MM.1S (cell line): ENCODE measurements at regions not wholly inside any gene's neighbourhood (a gene's known extent, or its start where the extent isn't known, plus 50 kb on each side); places are given as distances from the start of the nearest gene placed in this dataset.

Experiments used
- DNase-seq: peaks from one replicate; pipeline ENCODE4 v3.0.0-alpha.2; 2015
- H2AFZ ChIP-seq: fragments of 300-600 bp; sonication (generic); 2 replicates; pipeline ENCODE4 v1.6.0; 2016; ENCODE audit warnings: antibody characterized with exemption, low read length
- H3F3A ChIP-seq: fragments of 300-600 bp; sonication (generic); 2 replicates; pipeline ENCODE4 v1.6.1; 2016; ENCODE audit warnings: mild to moderate bottlenecking, antibody characterized with exemption, low read length, moderate library complexity, mixed read lengths; ENCODE audit not compliant: insufficient read depth
- H3K27ac ChIP-seq: fragments of 300-600 bp; sonication (generic); 2 replicates; pipeline ENCODE4 v1.5.1; 2016; ENCODE audit warnings: mild to moderate bottlenecking, low read length
- H3K27me3 ChIP-seq: fragments of 300-600 bp; sonication (generic); replicated peaks from 2 replicates; pipeline ENCODE4 v1.6.0; 2016; ENCODE audit warnings: low read length; ENCODE audit not compliant: insufficient read depth
- H3K36me3 ChIP-seq: fragments of 300-600 bp; sonication (generic); replicated peaks from 2 replicates; pipeline ENCODE4 v1.6.1; 2016; ENCODE audit warnings: mild to moderate bottlenecking, low read length, mixed read lengths; ENCODE audit not compliant: insufficient read depth
- H3K4me1 ChIP-seq: fragments of 300-600 bp; sonication (generic); 2 replicates; pipeline ENCODE4 v1.6.1; 2016; ENCODE audit warnings: low read length, mixed read lengths
- H3K4me2 ChIP-seq: fragments of 300-600 bp; sonication (generic); 2 replicates; pipeline ENCODE4 v1.6.0; 2016; ENCODE audit warnings: low read depth, low read length
- H3K4me3 ChIP-seq: fragments of 300-600 bp; sonication (generic); 2 replicates; pipeline ENCODE4 v1.5.1; 2016; ENCODE audit warnings: low read length, mixed read lengths
- H3K79me2 ChIP-seq: fragments of 300-600 bp; sonication (generic); 2 replicates; pipeline ENCODE4 v1.6.1; 2016; ENCODE audit warnings: mixed run types, low read length, mixed read lengths
- H3K9ac ChIP-seq: fragments of 300-600 bp; sonication (generic); 2 replicates; pipeline ENCODE4 v1.6.1; 2016; ENCODE audit warnings: low read length, mixed read lengths
- H3K9me2 ChIP-seq: fragments of 300-600 bp; sonication (generic); replicated peaks from 2 replicates; pipeline ENCODE4 v1.6.1; 2016; ENCODE audit warnings: mild to moderate bottlenecking, low read length, mixed read lengths; ENCODE audit not compliant: insufficient read depth
- H3K9me3 ChIP-seq: fragments of 300-600 bp; sonication (generic); replicated peaks from 2 replicates; pipeline ENCODE4 v1.6.1; 2016; ENCODE audit warnings: mild to moderate bottlenecking, low read length, mixed read lengths; ENCODE audit not compliant: insufficient read depth
- H4K20me1 ChIP-seq: fragments of 300-600 bp; sonication (generic); 2 replicates; pipeline ENCODE4 v1.6.1; 2016; ENCODE audit warnings: mild to moderate bottlenecking, low read length, moderate library complexity, mixed read lengths; ENCODE audit not compliant: insufficient read depth
- CTCF ChIP-seq: fragments of 300-600 bp; sonication (generic); IDR thresholded peaks from 2 replicates; pipeline ENCODE4 v1.5.1; 2016; ENCODE audit warnings: antibody characterized with exemption, low read length, mixed read lengths
- EZH2 ChIP-seq: fragments of 300-600 bp; sonication (generic); optimal IDR thresholded peaks from 2 replicates; pipeline ENCODE3; 2017; ENCODE audit warnings: low read depth, mild to moderate bottlenecking, antibody characterized with exemption, low read length, mixed read lengths
- EZH2phosphoT487 ChIP-seq: fragments of 300-600 bp; sonication (generic); IDR thresholded peaks from 2 replicates; pipeline ENCODE4 v1.6.1; 2018; ENCODE audit warnings: antibody characterized with exemption, low read length

- no peaks in the 10 kb centered on the region for H3K79me2 ChIP-seq
These were observed 195.8 kb upstream of the RBMS1 start for GRCh38 chr2:160689441-160689840.

GRCh38 chr2:160694221-160694620, 200.6 kb upstream of the RBMS1 start:
- no peaks in the 10 kb centered on the region for H3K36me3 ChIP-seq
- peaks cover 19% of the 10 kb centered on the region for H3F3A ChIP-seq
- peak overlapping the region; percentile 49; the same call in 1 of the 2 replicates for H3K4me2 ChIP-seq
- no peaks in the 10 kb centered on the region for H4K20me1 ChIP-seq
- H3K9me2 ChIP-seq: no peaks in the 10 kb centered on the region
- no peaks in the 10 kb centered on the region for H3K9me3 ChIP-seq
- TF ChIP-seq CTCF (no peak), EZH2phosphoT487 (no peak), EZH2 (no peak)
- H3K27me3 ChIP-seq: no peaks in the 10 kb centered on the region
- peak overlapping the region; percentile 8; the same call in 1 of the 2 replicates for H3K9ac ChIP-seq
- H3K79me2 ChIP-seq: no peaks in the 10 kb centered on the region
- DNase-seq: peak; percentile 25
- no peak overlapping the region for H3K4me3 ChIP-seq
- H3K4me1 ChIP-seq: peaks cover 28% of the 10 kb centered on the region
- H3K27ac ChIP-seq: peak overlapping the region; percentile 77
- peak overlapping the region; percentile 22 for H2AFZ ChIP-seq

More at GRCh38 chr2:160689441-160689840, 195.8 kb upstream of the RBMS1 start:
- Histone ChIP-seq H3K4me2 (no peak overlapping the region), H3K27me3 (no peaks in the 10 kb centered on the region), H3K36me3 (no peaks in the 10 kb centered on the region), H3K9me3 (no peaks in the 10 kb centered on the region), H3K27ac (no peak overlapping the region), H3K4me3 (no peak overlapping the region), H3F3A (peaks cover 2% of the 10 kb centered on the region; the same call in 1 of the 2 replicates), H2AFZ (no peak overlapping the region), H3K4me1 (peaks cover 6% of the 10 kb centered on the region), H3K9me2 (no peaks in the 10 kb centered on the region), H4K20me1 (no peaks in the 10 kb centered on the region), H3K9ac (no peak overlapping the region)
- DNase-seq: no peak
- TF ChIP-seq EZH2: no peak

GRCh38 chr2:160694631-160695030, 201.0 kb upstream of the RBMS1 start:
- Histone ChIP-seq H2AFZ (peak overlapping the region; percentile 22), H3K9ac (peak overlapping the region; percentile 8; the same call in 1 of the 2 replicates), H3F3A (peaks cover 19% of the 10 kb centered on the region), H3K9me2 (no peaks in the 10 kb centered on the region), H3K4me1 (peaks cover 28% of the 10 kb centered on the region), H3K27me3 (no peaks in the 10 kb centered on the region), H3K9me3 (no peaks in the 10 kb centered on the region), H4K20me1 (no peaks in the 10 kb centered on the region), H3K27ac (peak overlapping the region; percentile 77), H3K36me3 (no peaks in the 10 kb centered on the region), H3K79me2 (no peaks in the 10 kb centered on the region), H3K4me3 (no peak overlapping the region), H3K4me2 (peak overlapping the region; percentile 49)
- DNase-seq: peak; percentile 85
- TF ChIP-seq CTCF (no peak), EZH2phosphoT487 (no peak)

- Histone ChIP-seq H3K4me3 (no peak overlapping the region), H3F3A (peaks cover 19% of the 10 kb centered on the region), H3K9me2 (no peaks in the 10 kb centered on the region), H3K4me2 (peak overlapping the region; percentile 49), H3K27ac (peak overlapping the region; percentile 77), H3K9ac (no peak overlapping the region), H3K36me3 (no peaks in the 10 kb centered on the region), H3K27me3 (no peaks in the 10 kb centered on the region), H4K20me1 (no peaks in the 10 kb centered on the region), H3K9me3 (no peaks in the 10 kb centered on the region), H3K79me2 (no peaks in the 10 kb centered on the region), H2AFZ (peak overlapping the region; percentile 19; the same call in 1 of the 2 replicates), H3K4me1 (peaks cover 28% of the 10 kb centered on the region)
- DNase-seq: peak; percentile 61
- no peak for TF ChIP-seq EZH2phosphoT487
- TF ChIP-seq EZH2: no peak
- no peak for TF ChIP-seq CTCF
These were observed 201.9 kb upstream of the RBMS1 start for GRCh38 chr2:160695402-160696086.
